GM19025 (cell line): ENCODE measurements at regions not wholly inside any gene's neighbourhood (a gene's known extent, or its start where the extent isn't known, plus 50 kb on each side); places are given as distances from the start of the nearest gene placed in this dataset.

Experiments
- ATAC-seq: cut with Tn5 transposase; IDR thresholded peaks from one replicate; pipeline ENCODE4 v1.9.1; 2021; ENCODE audit warnings: mild to moderate bottlenecking, low read depth, moderate library complexity; ENCODE audit not compliant: unreplicated experiment

- no peak for ATAC-seq
Measured at GRCh38 chr12:89257340-89257739, 95.0 kb downstream of the DUSP6 start.

- ATAC-seq: no peak
Measured at GRCh38 chr12:89256060-89256459, 96.2 kb downstream of the DUSP6 start.

GRCh38 chr12:89253488-89253887 is 98.8 kb downstream of the DUSP6 start:
- no peak for ATAC-seq

GRCh38 chr12:89252284-89252683 is 100.0 kb downstream of the DUSP6 start:
- no peak for ATAC-seq

- ATAC-seq: no peak
Measured at GRCh38 chr12:89251342-89252271, 100.7 kb downstream of the DUSP6 start.

GRCh38 chr12:89250636-89251035 is 101.7 kb downstream of the DUSP6 start:
- ATAC-seq: no peak

GRCh38 chr12:89250213-89250612 is 102.1 kb downstream of the DUSP6 start:
- ATAC-seq: no peak

GRCh38 chr12:89247967-89248366 is 104.3 kb downstream of the DUSP6 start:
- ATAC-seq: no peak

- no peak for ATAC-seq
Measured at GRCh38 chr12:89247541-89247942, 104.8 kb downstream of the DUSP6 start.

GRCh38 chr12:89245090-89245489 is 107.2 kb downstream of the DUSP6 start:
- no peak for ATAC-seq

GRCh38 chr12:89244536-89244935 is 107.8 kb downstream of the DUSP6 start:
- no peak for ATAC-seq

GRCh38 chr12:89243771-89244170 is 108.5 kb downstream of the DUSP6 start:
- ATAC-seq: no peak

- no peak for ATAC-seq
Measured at GRCh38 chr12:89239534-89239933, 112.8 kb downstream of the DUSP6 start.

GRCh38 chr12:89238593-89238992 is 113.7 kb downstream of the DUSP6 start:
- no peak for ATAC-seq

- ATAC-seq: no peak
Measured at GRCh38 chr12:89237763-89238162, 114.5 kb downstream of the DUSP6 start.

GRCh38 chr12:89236748-89237383 is 115.4 kb downstream of the DUSP6 start:
- ATAC-seq: no peak

GRCh38 chr12:89236237-89236636 is 116.1 kb downstream of the DUSP6 start:
- no peak for ATAC-seq

- ATAC-seq: no peak
Measured at GRCh38 chr12:89235189-89235993, 116.9 kb downstream of the DUSP6 start.

GRCh38 chr12:89234324-89235114 is 117.8 kb downstream of the DUSP6 start:
- ATAC-seq: no peak

GRCh38 chr12:89231686-89232085 is 120.6 kb downstream of the DUSP6 start:
- ATAC-seq: no peak
